ENCODE measurements at regions not wholly inside any gene's neighbourhood (a gene's known extent, or its start where the extent isn't known, plus 50 kb on each side); places are given as distances from the start of the nearest gene placed in this dataset.

- H3K4me3 ChIP-seq (ENCODE audit: insufficient read depth in 1 of 2, low read depth in 1 of 2, low read length in 2 of 2): no peak overlapping the region
- H2BK15ac ChIP-seq (ENCODE audit: low read depth, poor library complexity, severe bottlenecking): no peak overlapping the region
- no peaks in the 10 kb centered on the region for H3K79me1 ChIP-seq (replicated peaks; ENCODE audit: low read length, poor library complexity, severe bottlenecking)
- DNase-seq: no peak
- H3K9ac ChIP-seq (ENCODE audit: low read length): no peak overlapping the region
- no peak overlapping the region for H4K8ac ChIP-seq (ENCODE audit: low read length)
- no peak overlapping the region for H3K27ac ChIP-seq (ENCODE audit: low read length, poor library complexity, severe bottlenecking)
- no peak overlapping the region for H3K14ac ChIP-seq (ENCODE audit: low read length in 2 of 2)
- H3K4me1 ChIP-seq (ENCODE audit: control insufficient read depth, insufficient read depth, low read depth, low read length): no peaks in the 10 kb centered on the region
- H3K18ac ChIP-seq (ENCODE audit: low read depth in 1 of 2, low read length in 2 of 2): no peak overlapping the region
- no peak overlapping the region for H2BK5ac ChIP-seq (ENCODE audit: low read depth, low read length, poor library complexity, severe bottlenecking)
- H3K9me3 ChIP-seq (ENCODE audit: control insufficient read depth, low read length): no peaks in the 10 kb centered on the region
- no peak overlapping the region for H3K23ac ChIP-seq (ENCODE audit: low read length in 2 of 2)
- H3K4ac ChIP-seq (ENCODE audit: low read depth in 1 of 2, low read length in 2 of 2): no peak overlapping the region
- no peak overlapping the region for H3K4me2 ChIP-seq (ENCODE audit: low read length, poor library complexity, severe bottlenecking)
- no peak overlapping the region for H2BK12ac ChIP-seq (ENCODE audit: low read length in 2 of 2)
- H2AFZ ChIP-seq (ENCODE audit: low read depth, low read length): no peak overlapping the region
- 76% methylated on average over 13 of the region's 13 CpGs for WGBS
- peaks cover 55 to 58% of the 10 kb centered on the region in 2 experiments for H3K27me3 ChIP-seq (ENCODE audit: control insufficient read depth in 1 of 2, insufficient read depth in 1 of 2, low read length in 2 of 2)
- no peak overlapping the region for H2BK120ac ChIP-seq (ENCODE audit: low read depth, low read length)
- no peak overlapping the region for H4K91ac ChIP-seq (ENCODE audit: low read length)
- H2AK5ac ChIP-seq (ENCODE audit: low read length, severe bottlenecking): no peak overlapping the region
- H3K36me3 ChIP-seq (ENCODE audit: control insufficient read depth in 1 of 2, insufficient read depth in 2 of 2, low read depth in 1 of 2, low read length in 2 of 2): no peaks in the 10 kb centered on the region
Measured at GRCh38 chr2:120418174-120418787, 72.3 kb downstream of the INHBB start.

- 79% methylated on average over 5 of the region's 6 CpGs for WGBS
- H2AK5ac ChIP-seq (ENCODE audit: low read length, severe bottlenecking): no peak overlapping the region
- no peak overlapping the region for H3K27ac ChIP-seq (ENCODE audit: low read length, poor library complexity, severe bottlenecking)
- no peak overlapping the region for H2BK15ac ChIP-seq (ENCODE audit: low read depth, poor library complexity, severe bottlenecking)
- H3K4ac ChIP-seq (ENCODE audit: low read depth in 1 of 2, low read length in 2 of 2): no peak overlapping the region
- no peak overlapping the region for H2BK12ac ChIP-seq (ENCODE audit: low read length in 2 of 2)
- DNase-seq: no peak
- no peak overlapping the region for H3K4me2 ChIP-seq (ENCODE audit: low read length, poor library complexity, severe bottlenecking)
- no peak overlapping the region for H2BK5ac ChIP-seq (ENCODE audit: low read depth, low read length, poor library complexity, severe bottlenecking)
- no peaks in the 10 kb centered on the region for H3K36me3 ChIP-seq (ENCODE audit: control insufficient read depth in 1 of 2, insufficient read depth in 2 of 2, low read depth in 1 of 2, low read length in 2 of 2)
- H3K4me3 ChIP-seq (ENCODE audit: insufficient read depth in 1 of 2, low read depth in 1 of 2, low read length in 2 of 2): no peak overlapping the region
- no peak overlapping the region for H4K8ac ChIP-seq (ENCODE audit: low read length)
- no peak overlapping the region for H2AFZ ChIP-seq (ENCODE audit: low read depth, low read length)
- no peaks in the 10 kb centered on the region for H3K9me3 ChIP-seq (ENCODE audit: control insufficient read depth, low read length)
- H3K79me1 ChIP-seq (replicated peaks; ENCODE audit: low read length, poor library complexity, severe bottlenecking): no peaks in the 10 kb centered on the region
- no peak overlapping the region for H3K14ac ChIP-seq (ENCODE audit: low read length in 2 of 2)
- no peak overlapping the region for H3K9ac ChIP-seq (ENCODE audit: low read length)
- H3K18ac ChIP-seq (ENCODE audit: low read depth in 1 of 2, low read length in 2 of 2): no peak overlapping the region
- H3K4me1 ChIP-seq (ENCODE audit: control insufficient read depth, insufficient read depth, low read depth, low read length): no peaks in the 10 kb centered on the region
- H3K27me3 ChIP-seq (ENCODE audit: control insufficient read depth in 1 of 2, insufficient read depth in 1 of 2, low read length in 2 of 2): peaks cover 63 to 66% of the 10 kb centered on the region in 2 experiments
- H4K91ac ChIP-seq (ENCODE audit: low read length): no peak overlapping the region
- H2BK120ac ChIP-seq (ENCODE audit: low read depth, low read length): no peak overlapping the region
- no peak overlapping the region for H3K23ac ChIP-seq (ENCODE audit: low read length in 2 of 2)
Measured at GRCh38 chr2:120419073-120419472, 73.1 kb downstream of the INHBB start.

DNA sequence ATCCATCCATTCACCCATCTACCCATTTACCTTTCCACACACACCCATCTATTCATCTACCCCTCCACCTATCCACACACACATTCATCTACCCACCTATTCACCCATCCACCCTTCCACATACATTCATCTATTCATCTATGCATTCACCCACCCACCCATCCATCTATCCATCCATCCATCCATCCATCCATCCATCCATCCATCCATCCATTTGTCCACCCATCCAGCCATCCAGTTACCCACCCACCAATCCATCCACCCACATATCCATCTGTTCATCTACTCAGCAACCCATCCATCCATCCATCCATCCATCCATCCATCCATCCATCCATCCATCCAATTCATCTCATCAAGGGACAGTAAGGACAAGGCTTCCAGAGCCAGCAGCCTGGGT is 74.0 kb downstream of the INHBB start:
- Histone ChIP-seq H3K18ac (ENCODE audit: low read depth in 1 of 2, low read length in 2 of 2) (no peak overlapping the region), H3K9me3 (ENCODE audit: control insufficient read depth, low read length) (no peaks in the 10 kb centered on the region), H2AFZ (ENCODE audit: low read depth, low read length) (no peak overlapping the region), H3K9ac (ENCODE audit: low read length) (no peak overlapping the region), H3K27ac (ENCODE audit: low read length, poor library complexity, severe bottlenecking) (no peak overlapping the region), H3K4ac (ENCODE audit: low read depth in 1 of 2, low read length in 2 of 2) (no peak overlapping the region), H2BK15ac (ENCODE audit: low read depth, poor library complexity, severe bottlenecking) (no peak overlapping the region), H3K23ac (ENCODE audit: low read length in 2 of 2) (no peak overlapping the region), H2BK120ac (ENCODE audit: low read depth, low read length) (no peak overlapping the region), H2BK12ac (ENCODE audit: low read length in 2 of 2) (no peak overlapping the region), H3K4me2 (ENCODE audit: low read length, poor library complexity, severe bottlenecking) (no peak overlapping the region), H4K91ac (ENCODE audit: low read length) (no peak overlapping the region), H3K14ac (ENCODE audit: low read length in 2 of 2) (no peak overlapping the region), H2BK5ac (ENCODE audit: low read depth, low read length, poor library complexity, severe bottlenecking) (no peak overlapping the region), H3K79me1 (replicated peaks; ENCODE audit: low read length, poor library complexity, severe bottlenecking) (no peaks in the 10 kb centered on the region), H3K27me3 (ENCODE audit: control insufficient read depth in 1 of 2, insufficient read depth in 1 of 2, low read length in 2 of 2) (peaks cover 71 to 72% of the 10 kb centered on the region in 2 experiments), H3K36me3 (ENCODE audit: control insufficient read depth in 1 of 2, insufficient read depth in 2 of 2, low read depth in 1 of 2, low read length in 2 of 2) (no peaks in the 10 kb centered on the region), H2AK5ac (ENCODE audit: low read length, severe bottlenecking) (no peak overlapping the region), H3K4me1 (ENCODE audit: control insufficient read depth, insufficient read depth, low read depth, low read length) (no peaks in the 10 kb centered on the region), H4K8ac (ENCODE audit: low read length) (no peak overlapping the region), H3K4me3 (ENCODE audit: insufficient read depth in 1 of 2, low read depth in 1 of 2, low read length in 2 of 2) (no peak overlapping the region)
- no peak for DNase-seq

DNA sequence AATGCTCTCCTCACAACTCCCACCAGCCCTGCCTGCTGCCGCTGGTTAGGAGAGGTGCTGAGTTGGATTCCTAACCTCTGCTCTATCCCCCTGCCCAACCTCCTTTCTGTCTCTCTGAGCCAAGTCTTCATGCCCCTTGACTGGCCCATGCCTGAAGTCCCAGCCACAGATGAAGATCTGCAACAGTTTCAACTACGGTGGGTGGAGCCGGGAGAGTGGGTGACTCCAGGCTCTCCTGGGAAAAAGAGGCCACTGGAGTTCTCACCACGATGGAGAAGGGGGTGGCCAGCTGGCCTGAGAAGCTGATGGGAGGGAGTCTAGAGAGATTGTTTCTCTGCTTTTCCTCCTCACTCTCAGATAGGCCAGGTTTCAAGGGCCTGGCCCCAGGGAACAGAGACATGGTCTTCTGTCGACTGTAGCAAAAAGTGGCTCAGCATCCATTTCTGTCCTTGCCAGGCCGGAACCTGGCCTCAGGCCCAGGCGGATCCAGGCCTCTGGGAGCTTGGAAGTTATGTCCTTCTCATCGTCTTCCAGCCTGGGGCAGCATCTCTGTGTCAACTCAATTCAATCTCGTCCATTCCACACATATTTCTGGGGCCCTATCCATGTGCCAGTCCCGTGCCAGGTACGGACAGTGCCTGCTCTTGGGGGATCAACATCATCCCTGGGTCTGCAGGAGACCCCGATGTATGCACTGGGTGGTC is 75.3 kb downstream of the INHBB start:
- H3K4ac ChIP-seq (ENCODE audit: low read depth in 1 of 2, low read length in 2 of 2): no peak overlapping the region
- no peak overlapping the region for H2AFZ ChIP-seq (ENCODE audit: low read depth, low read length)
- H3K9ac ChIP-seq (ENCODE audit: low read length): no peak overlapping the region
- no peak overlapping the region for H4K91ac ChIP-seq (ENCODE audit: low read length)
- H2AK5ac ChIP-seq (ENCODE audit: low read length, severe bottlenecking): no peak overlapping the region
- H2BK15ac ChIP-seq (ENCODE audit: low read depth, poor library complexity, severe bottlenecking): no peak overlapping the region
- no peak for DNase-seq
- no peak overlapping the region for H2BK12ac ChIP-seq (ENCODE audit: low read length in 2 of 2)
- no peak overlapping the region for H4K8ac ChIP-seq (ENCODE audit: low read length)
- H3K4me2 ChIP-seq (ENCODE audit: low read length, poor library complexity, severe bottlenecking): no peak overlapping the region
- no peak overlapping the region for H3K23ac ChIP-seq (ENCODE audit: low read length in 2 of 2)
- H2BK5ac ChIP-seq (ENCODE audit: low read depth, low read length, poor library complexity, severe bottlenecking): no peak overlapping the region
- H3K36me3 ChIP-seq (ENCODE audit: control insufficient read depth in 1 of 2, insufficient read depth in 2 of 2, low read depth in 1 of 2, low read length in 2 of 2): no peaks in the 10 kb centered on the region
- H3K79me1 ChIP-seq (replicated peaks; ENCODE audit: low read length, poor library complexity, severe bottlenecking): no peaks in the 10 kb centered on the region
- H3K4me1 ChIP-seq (ENCODE audit: control insufficient read depth, insufficient read depth, low read depth, low read length): no peaks in the 10 kb centered on the region
- no peak overlapping the region for H3K18ac ChIP-seq (ENCODE audit: low read depth in 1 of 2, low read length in 2 of 2)
- H3K27ac ChIP-seq (ENCODE audit: low read length, poor library complexity, severe bottlenecking): no peak overlapping the region
- H3K4me3 ChIP-seq (ENCODE audit: insufficient read depth in 1 of 2, low read depth in 1 of 2, low read length in 2 of 2): no peak overlapping the region
- H3K27me3 ChIP-seq (ENCODE audit: control insufficient read depth in 1 of 2, insufficient read depth in 1 of 2, low read length in 2 of 2): peaks cover 76 to 80% of the 10 kb centered on the region in 2 experiments
- 82% methylated on average over 12 of the region's 12 CpGs for WGBS
- no peak overlapping the region for H3K14ac ChIP-seq (ENCODE audit: low read length in 2 of 2)
- H3K9me3 ChIP-seq (ENCODE audit: control insufficient read depth, low read length): no peaks in the 10 kb centered on the region
- no peak overlapping the region for H2BK120ac ChIP-seq (ENCODE audit: low read depth, low read length)

All from mesenchymal stem cell (in vitro differentiated cells and primary cell).